Activated CD4-positive, alpha-beta T cell treated with anti-CD3 and anti-CD28 coated beads, Interleukin-2, amount 50 U/mL, for 48 hours (primary cell): ENCODE measurements at regions not wholly inside any gene's neighbourhood (a gene's known extent, or its start where the extent isn't known, plus 50 kb on each side); places are given as distances from the start of the nearest gene placed in this dataset.

Experiments
- DNase-seq, 2 experiments: peaks; one replicate each; pipeline ENCODE4 v3.0.0-alpha.2; 2020

DNA sequence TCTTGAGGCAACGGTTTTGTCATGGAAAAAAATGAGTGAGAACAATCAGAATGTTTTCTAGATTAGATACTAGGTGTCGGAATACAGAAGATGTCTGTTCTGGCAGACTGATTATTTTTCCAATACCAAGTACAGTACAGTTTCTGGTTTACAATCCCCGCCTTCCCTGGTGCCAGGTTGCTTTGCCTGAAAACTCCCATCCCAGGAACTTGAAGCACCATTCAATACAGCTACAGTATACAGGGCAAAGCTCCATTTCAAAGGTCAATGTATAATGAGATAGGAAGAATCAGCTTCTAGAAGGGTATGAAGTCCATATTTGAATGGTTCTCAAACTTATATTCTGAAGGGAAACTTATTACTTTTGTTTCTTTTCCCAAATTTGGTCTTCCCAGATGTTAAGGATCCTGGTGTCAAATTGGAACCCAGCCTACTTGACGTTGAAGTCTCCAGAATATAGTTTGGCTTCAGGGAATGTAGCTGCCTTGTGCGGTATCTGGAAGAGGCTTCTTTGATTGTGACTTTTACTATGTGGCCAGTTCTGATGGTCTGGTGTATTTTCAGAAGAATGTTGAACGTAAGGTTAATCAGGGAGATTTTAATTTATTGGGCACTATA is 238.0 kb upstream of the ATP2B1 start:
- no peak for DNase-seq

DNA sequence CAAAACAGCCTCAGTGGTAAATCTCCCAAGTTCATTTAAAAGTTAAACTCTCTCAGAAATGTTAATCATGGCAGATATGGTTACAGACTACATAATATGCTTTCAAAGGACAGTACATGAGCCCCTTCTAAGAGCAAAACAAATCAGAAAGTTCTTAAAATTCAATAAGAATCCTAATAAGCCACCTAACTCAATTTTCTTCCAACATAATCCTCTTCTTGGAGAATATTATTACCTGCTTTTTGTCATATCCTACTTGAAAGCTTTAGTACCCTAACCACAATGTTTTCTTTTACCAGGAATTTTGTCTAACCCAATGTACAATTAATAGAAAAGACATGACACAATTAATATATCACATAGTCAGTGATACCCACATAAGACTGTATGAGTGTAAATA is 236.5 kb upstream of the ATP2B1 start:
- no peak for DNase-seq

DNA sequence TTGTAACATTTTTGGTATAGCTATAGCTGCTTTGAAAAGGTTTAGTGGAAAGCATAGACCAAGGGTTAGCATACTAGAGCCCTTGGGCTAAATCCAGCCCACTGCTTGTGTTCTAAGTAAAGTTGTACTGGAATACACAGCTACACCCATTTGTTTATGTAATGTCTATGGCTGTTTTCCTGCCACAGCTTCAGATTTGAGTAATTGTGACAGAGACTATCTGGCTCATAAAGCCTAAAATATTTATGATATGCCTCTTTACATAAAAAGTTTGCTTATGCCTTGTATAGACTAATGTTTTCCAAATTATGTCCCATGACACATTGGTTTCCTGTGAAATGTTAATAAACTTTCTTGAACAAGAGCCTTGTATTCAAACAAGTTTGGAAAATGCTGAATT is 234.8 kb upstream of the ATP2B1 start:
- DNase-seq = no peak

DNA sequence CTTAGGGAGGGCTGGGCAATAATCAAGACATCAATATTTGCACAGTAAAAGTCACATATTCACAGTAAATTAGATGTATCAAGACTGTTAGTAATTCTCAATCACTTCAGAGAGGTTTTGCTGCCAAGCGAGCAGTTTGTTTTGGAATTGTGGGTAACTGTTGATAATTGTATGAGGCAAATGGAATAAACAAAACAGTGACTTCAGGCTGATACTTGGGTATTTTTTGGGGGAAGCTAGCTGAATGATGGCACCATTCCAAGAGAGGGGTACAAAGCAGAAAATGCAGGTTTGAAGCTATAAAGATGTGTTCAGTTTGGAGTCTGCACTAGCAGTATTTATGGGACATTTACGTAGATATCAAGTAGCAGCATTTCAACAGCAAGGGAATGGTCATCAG is 232.8 kb upstream of the ATP2B1 start:
- no peak for DNase-seq

DNA sequence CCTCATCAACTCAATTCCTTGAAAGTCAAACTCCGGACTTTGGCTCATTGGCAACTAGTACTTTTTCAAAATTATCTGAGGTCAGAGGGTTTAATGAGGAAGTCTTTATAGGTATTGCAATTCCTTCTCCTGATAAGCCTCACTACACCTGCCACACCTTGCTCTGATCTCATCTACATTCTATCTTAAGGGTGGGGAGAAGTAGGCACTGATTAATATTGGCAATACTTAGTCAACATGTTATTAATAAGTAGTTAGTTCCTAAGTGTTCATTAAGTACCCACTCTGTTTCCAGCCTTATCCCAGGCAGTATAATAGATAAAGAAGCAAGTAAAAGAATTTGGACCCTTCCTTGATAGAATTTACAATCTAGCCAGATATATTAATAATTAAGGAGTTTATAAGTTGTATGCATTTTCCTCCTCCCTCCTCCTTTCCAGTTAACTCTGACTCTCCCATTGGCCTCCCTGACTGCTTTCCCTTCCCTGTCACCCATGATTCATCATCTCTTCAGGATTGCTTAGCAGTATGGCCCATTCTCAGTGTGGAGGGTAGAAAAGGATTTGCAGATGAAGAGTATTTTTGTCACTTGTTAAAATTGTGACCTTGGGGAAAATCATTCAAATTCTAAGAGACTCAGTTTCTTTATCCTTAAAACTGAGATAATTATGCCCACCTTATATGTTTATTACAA is 231.0 kb upstream of the ATP2B1 start:
- no peak for DNase-seq

DNA sequence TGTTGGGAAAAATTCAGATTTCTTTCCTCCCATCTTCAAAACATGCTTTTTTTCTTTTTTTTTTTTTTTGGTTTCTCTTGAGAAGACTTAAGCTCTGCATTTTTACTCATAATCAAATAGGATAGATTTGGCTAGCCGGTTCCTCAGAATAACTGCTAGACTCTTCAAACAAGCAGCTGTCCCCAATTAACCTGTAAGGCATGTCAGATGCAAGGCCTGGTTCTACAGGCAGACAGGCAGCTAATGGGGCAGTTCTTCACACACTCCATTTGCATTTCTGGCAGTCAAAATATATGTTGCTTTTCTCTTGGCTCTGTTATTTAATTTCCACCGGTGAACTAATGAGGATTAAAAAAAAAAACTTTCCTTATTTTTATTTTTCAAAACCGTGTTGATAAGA is 228.0 kb upstream of the ATP2B1 start:
- no peak for DNase-seq

DNA sequence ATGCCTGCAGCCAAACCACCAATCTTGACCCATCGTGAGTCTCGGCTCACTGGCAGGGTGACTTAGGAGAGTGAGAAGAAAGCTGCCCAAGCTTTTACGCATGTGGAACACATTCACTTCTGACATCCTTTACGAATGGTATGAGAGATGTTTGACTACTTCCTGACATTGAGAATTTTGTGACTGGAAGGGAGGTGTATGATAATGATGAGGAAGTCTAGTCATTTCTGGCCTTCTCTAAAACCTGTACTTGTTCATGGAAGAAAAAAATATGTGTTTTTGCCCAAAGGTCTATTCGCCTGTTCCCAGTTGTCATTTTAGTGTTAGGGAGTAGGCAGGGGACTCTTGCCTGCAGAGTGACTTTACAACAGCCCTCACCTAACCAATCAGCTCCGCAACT is 227.2 kb upstream of the ATP2B1 start:
- no peak for DNase-seq

DNA sequence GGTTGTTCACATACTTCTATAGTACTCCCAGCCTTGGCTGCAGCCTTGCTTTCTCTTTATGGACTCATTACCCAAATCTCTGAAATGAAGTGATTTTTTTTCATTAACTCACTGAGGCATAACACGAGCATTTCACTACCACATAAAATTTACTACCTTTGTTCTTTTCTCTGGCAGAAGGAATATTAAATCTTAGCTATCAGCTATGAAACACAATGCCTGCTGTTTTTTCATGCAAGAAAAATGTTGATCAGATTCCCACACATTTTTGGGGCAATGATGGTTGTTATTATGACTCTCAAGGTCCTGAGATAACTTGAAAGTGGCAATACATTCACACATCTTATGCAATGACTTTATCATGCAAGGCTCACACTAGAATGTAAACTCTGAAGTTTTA is 225.3 kb upstream of the ATP2B1 start:
- no peak for DNase-seq

DNA sequence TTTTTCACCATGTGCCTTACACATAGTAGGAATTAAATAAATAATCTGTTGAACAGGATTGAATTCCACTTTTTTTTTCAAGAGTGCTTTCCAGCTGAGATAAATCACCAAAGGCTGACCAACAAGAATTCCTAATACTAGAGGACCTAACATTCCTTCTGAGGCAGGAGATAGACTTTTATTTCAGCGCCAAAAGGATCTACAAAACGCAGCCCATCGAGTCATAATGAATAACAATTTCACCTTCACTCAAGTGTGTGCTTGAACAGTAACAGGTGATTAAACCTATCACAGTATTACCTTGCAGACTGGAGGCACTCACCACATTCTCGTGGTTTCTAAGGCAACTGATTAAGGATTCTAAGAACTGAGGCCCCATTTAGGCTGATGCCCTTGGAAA is 224.3 kb upstream of the ATP2B1 start:
- no peak for DNase-seq

DNA sequence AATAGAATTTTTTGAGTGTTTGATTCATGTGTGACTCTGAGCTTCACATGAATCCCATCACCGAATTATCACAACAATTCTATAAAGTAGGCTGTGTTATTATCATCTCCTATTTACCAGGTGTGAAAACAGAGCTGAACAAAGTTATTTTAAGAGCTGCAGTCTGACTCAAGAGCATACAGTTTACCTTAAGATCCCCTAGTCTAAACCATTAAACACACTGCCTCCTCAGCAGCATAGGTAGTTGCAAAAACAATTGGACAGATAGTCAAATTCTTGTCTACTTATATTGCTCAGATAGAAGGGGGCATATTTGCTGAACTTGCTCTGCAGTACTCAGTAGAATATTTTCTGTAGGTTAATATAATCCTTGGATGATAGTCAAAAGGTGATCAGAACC is 219.8 kb upstream of the ATP2B1 start:
- no peak for DNase-seq

DNA sequence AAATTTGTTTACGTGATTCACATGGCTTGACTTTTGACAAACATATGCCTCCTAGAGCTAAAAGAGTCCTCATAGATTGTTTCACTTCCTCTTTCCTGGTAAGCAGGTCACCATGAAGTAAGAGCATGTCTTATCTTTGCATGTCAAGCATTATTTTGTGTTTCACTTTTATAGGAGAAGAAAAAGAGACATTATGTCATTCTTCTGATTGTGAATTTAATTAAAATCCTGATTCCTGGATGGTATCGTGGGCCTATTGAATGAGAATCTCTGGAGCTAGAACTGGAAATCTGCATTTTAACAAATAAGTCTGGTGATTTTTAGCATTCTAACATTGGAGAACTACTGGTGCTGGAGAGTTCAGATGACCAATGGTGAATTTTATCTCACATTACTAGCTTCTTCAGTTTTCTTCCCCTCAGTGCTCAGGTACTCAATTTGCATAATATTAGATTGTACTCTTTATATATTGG is 218.6 kb upstream of the ATP2B1 start:
- DNase-seq = no peak

DNA sequence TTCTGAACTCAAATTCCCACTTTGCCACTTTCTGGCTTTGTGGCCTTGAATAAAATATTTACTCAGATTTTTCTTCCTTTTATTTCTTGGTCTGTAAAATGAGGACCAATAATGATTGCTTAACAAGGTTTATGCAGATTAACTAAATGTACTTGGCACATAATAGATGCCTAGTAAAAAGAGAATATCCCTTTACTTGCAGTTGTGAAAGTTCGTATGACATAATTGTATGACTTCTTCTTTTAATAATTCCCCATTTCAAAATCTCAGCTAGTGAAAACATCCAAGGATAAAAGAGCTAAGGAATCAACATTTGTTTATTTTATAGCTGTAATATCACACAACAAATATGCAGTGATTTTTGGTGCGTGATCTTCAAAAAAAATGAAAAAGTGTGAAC is 215.6 kb upstream of the ATP2B1 start:
- no peak for DNase-seq

DNA sequence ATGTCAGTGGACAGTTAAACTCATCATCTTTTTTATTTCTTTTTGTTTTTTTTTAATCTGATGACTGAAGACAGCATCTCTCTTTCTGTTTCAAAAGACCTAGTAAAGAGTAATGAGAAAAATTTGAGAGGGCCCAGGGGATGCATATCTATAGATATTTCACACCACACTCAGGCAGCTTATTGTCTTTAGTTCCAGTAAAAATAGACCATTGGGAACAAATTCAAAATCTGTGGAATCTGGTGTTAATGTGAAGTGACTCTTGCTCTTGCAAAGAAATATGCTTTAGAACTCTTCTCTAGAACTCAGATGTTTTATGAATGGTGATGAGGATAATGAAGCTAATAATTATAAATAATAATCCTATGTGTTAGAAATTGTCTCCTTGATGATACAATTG is 214.5 kb upstream of the ATP2B1 start:
- no peak for DNase-seq

DNA sequence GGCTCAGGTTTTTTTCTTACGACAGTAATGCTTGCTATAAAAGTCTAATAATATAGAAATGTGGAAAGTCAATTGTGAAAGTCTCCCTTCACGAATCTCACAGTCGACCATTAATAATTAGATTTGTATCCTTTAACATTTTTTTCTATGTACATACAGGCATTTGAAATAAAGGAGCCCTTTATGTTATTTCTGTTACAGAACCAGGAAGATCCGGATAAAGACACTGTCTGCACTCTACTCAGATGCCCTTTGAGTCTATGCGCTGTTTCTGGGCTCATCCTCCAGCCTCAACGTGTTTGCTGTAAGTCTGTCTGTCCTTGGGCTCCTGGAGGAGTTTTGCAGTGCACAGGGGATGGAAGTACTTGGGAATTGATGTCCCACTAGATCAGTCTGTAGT is 212.2 kb upstream of the ATP2B1 start:
- DNase-seq = no peak

DNA sequence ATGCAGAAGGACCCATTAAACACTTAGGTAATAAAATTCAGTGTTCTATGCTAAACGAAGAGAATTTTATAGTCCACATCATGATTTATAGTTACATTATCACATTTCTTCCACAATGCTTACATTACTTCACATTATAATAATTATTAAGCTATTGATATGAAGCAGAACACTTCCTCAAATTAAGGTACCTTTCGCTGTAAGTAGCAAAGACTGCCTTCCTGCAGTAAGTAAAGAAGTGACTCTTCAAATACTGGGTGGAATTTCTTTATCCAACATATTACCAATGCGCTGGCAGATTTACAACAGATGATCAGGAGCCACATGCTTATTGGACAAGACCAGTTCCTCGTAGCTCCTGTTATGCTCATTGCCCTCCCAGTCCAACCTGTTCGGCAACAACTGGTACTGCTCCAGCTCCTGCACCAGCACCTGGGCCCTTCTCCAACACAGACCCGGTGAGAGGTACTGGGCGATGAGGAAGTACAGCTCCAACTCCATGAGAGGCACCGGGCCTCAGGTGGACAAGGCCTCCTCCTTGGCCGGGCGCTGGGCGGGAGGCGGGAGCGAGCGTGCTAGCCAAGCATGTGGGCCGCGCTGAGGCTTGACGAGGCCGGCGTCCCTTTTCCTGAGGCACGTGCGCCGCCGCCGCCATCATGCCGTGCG is 210.7 kb upstream of the ATP2B1 start:
- no peak for DNase-seq

DNA sequence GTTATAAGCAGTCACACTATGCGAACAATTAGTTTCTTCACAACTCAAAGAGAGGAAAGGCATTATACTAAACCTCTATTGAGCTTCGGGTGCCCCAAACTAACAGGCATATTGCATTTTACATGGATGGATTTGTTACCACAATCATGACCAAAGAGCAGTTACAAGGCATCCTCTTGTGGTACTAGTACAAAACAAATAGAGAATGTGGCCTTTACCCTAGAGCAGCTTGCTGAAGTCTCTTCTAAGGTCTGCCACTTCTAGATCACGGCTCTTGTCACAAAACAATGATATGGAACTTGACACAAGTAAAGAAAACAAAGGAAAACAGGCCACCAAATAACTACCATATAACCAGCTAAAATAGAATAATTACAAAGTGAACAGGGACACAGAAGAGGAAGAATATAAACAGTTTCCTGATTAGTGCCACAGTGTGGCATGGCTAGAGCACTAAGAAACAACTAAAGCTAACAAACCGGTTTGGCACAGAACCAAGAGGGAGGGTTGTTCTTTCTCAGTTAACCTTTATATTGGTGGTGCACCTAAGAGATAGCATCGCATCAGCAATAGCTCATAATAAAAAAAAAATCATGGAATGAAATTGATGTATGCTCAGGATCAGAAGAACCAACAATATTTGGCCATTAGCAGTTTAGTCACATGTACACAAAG is 209.7 kb upstream of the ATP2B1 start:
- DNase-seq = no peak

DNA sequence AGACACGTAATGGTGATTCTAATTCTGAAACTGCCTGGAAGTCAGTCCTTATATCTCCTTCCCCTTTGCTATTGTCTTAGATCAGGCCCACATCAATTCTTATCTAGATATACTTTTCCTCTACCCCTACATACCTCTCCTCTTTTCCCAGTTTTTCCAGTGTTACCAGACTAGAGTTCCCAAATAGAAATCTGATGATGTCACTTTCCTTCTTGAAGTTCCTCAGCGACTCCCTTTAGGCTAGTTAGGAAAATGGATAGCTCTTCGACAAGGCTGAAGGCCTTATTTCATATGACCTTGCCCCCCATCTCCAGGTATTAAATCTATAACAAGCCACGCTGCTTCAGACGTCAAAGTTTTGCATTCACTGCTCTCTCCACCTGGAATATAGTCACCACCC is 201.1 kb upstream of the ATP2B1 start:
- DNase-seq = no peak

DNA sequence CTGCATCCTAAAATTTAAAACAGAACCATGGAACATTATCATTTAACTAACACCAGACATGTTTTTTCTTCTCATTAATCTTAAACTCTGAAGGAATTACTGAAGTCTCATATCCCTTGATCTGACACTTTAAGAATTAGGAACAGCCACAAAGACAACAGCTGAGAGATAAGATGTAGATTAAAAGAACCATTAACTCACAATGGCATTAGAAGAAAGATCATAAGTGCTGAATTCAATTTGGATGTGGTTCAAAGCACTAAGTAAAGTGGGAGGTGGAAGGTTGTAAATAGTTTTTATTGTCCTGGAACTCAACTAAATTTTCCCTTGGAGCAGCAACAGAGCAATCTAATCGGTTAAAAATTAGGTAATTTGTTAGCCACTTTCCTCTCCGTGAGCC is 199.0 kb upstream of the ATP2B1 start:
- DNase-seq = no peak

DNA sequence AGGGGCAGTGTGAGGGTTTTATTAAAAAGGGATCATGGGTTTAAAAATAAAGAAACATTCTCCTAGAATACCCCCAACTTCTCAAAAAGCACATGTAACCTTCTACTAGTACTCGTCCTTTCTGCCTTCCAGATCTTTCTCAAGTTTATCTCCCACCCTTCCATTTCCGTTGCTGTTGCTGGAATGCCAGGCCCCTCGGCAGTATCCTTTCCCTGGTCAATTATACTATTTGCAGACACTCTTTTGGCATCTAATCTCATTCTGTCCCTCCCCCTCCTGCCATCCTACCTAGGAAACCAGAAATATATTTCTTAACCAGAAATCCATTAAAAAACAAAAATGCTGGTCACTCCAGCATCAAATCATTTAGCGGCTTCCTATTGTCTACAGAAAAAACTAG is 198.2 kb upstream of the ATP2B1 start:
- DNase-seq = no peak

DNA sequence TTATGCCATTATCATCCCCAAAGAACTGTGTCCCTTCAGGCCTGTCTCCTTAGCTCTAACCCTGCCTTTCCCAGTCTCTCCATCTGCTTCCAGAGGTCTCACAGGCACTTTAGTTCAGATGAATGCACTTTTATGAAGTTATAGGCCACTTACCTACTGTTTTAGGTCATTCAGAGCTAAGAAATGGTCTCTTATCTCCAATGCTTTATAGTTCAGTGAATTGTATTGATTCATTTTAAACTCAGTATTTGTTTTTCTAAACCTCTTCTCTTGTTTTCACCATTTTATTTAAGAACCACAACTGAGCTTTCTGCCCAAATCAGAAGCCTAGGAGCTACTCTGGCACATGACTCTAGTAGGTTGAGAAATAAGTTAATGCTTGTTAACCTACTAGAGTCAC is 197.5 kb upstream of the ATP2B1 start:
- no peak for DNase-seq

DNA sequence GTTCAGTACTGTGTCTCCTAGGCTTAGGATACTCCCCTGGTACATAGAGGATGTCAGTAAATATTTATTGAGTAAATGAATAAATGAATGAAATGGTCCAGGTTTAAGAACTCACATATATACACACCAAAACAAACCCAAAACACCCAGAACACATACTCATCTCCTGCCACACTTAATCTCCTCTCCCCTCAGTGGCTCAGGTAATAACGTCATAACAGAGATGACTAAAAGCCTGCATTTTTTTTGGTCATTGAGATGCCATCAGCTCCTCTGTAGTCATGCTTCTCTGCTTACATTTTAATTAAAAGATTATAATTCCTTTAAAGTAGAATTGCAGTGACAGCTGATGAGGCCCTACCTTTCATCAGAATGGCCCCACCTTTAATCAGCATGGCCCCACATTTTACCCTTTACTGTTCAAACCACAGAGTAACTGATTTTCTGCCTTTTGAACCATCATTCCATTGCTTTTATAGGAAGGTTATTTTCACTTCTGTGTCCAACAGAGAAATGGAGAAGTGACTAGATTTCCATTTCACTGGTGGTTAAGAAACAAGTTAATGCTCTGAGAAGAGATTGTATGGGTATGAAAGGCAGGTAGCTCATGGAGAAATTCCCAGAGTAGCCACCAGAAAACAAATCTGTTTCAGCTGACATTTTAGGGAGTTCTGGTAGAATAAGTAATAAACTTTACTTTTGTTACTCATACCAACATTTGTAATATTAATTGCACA is 193.4 kb upstream of the ATP2B1 start:
- DNase-seq = no peak

DNA sequence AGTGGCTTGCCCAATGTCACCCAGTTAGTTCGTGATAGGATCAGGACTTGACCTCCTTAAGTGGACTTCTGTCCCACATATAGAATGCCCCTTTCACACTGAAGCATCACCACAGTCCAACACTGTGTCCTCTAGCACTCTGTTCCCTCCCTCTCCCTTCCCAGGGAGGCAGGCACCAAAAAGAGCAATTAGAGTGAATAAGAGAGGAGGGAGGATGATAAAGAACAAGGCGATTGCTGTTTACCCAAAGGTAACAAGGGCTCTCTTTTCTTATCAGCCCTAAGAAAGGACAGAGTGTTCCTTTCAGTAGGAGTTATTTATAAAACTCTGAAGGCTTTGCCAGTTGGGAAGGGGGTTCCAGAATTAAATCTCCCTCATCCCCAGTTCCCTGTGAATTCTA is 192.7 kb upstream of the ATP2B1 start:
- no peak for DNase-seq

DNA sequence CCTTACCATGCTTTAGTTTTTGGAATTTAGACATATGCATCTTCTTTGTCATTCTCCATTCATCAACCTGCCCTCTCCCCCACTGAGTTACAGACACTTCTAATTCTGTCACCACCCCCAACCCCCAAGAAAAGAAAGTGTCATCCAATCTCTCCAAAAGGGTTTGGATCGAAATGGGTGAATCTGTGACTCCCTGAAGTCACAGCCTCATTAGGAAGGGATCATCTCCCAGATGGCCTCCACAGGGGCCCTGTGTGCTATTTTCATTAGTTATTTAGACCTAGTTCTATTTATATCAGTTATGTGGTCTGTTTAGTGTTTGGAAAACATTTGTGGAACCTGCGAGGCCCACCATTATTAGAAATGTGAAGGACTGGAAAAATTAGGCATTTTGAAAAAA is 191.0 kb upstream of the ATP2B1 start:
- DNase-seq = no peak
